Pancreas (tissue), 10 donors: ENCODE measurements at regions not wholly inside any gene's neighbourhood (a gene's known extent, or its start where the extent isn't known, plus 50 kb on each side); places are given as distances from the start of the nearest gene placed in this dataset.

Experiments used
- ATAC-seq, 4 donors: fragments of 200-7000 bp; cut with Tn5 transposase; one replicate each; pipeline versions ENCODE4 v1.8.0 to v1.9.1; 2020; ENCODE audit warnings: mild to moderate bottlenecking in 4 of 4, moderate library complexity in 4 of 4
- DNase-seq, 6 donors: peaks; one replicate each; pipeline ENCODE4 v3.0.0-alpha.2; 2020
- FAIRE-seq: peaks from 2 replicates; lab custom pipeline; 2012; peaks lifted over from hg19 to GRCh38; lab: Jason Lieb, UNC
- H3K27ac ChIP-seq, 4 donors: fragments of 200-600 bp; sonication (generic); 1 replicate in 3 of 4; 2 replicates in 1 of 4; pipeline versions ENCODE4 v1.5.0 to v1.8.0; 2020
- H3K27me3 ChIP-seq, 4 donors: fragments of 200-600 bp; one replicate each; pipeline ENCODE4 v1.8.0; 2021
- H3K36me3 ChIP-seq, 3 donors: fragments of 200-600 bp; sonication (generic) in 1 of 3; one replicate each; pipeline versions ENCODE4 v1.5.0 to v1.8.0; 2020 to 2021
- H3K4me1 ChIP-seq, 3 donors: fragments of 200-600 bp; one replicate each; pipeline ENCODE4 v1.8.0; 2021
- H3K4me3 ChIP-seq, 4 donors: fragments of 200-600 bp; sonication (generic) in 2 of 4; one replicate each; pipeline versions ENCODE4 v1.5.0 to v1.8.0; 2020 to 2021
- H3K9me3 ChIP-seq, 4 donors: fragments of 200-600 bp; one replicate each; pipeline ENCODE4 v1.8.0; 2021
- CTCF ChIP-seq, 4 donors: fragments of 200-600 bp; sonication (generic) in 3 of 4; IDR thresholded peaks; one replicate each; pipeline versions ENCODE4 v1.5.0 to v1.8.0; 2021; ENCODE audit warnings: antibody characterized with exemption in 4 of 4
- WGBS, 2 donors: extraction: QIAGEN DNeasy Blood & Tissue Kit; methylation state at CpG; one replicate each; pipeline ENCODE4 v1.1.7; 2013; 5-methylcytosine and 5-hydroxymethylcytosine counted together
- intact Hi-C, 3 donors: fragments of 100-400 bp; cut with DNase I; formaldehyde crosslinking; loops; one replicate each; pipeline versions ENCODE4 v1.11.1 to v1.14.2; 2022
- donor health status: healthy with polysubstance abuse.
- donor health status: DM: no; HTN: no; CAD: no; lungs with moderate emphysema.
- donor health status: DM: no; HTN: no; CAD: no.
- donor health status: control.
- donor health status: control.
- donor health status: Bipolar disorder and iron deficiency.
- donor health status: DM: yes; HTN: yes; CAD: no.
- donor health status: DM: no; HTN: no; CAD: no.
- donor health status: DM: no; HTN: no; CAD: no.
- donor health status: DM: yes; HTN: yes; CAD: no.

- Histone ChIP-seq H3K27ac (no peak overlapping the region), H3K27me3 (no peaks in the 10 kb centered on the region), H3K4me3 (no peak overlapping the region), H3K9me3 (no peaks in the 10 kb centered on the region), H3K36me3 (no peaks in the 10 kb centered on the region), H3K4me1 (no peaks in the 10 kb centered on the region)
- intact Hi-C loops, result no loop called here
- no peak for TF ChIP-seq CTCF (IDR thresholded peaks at IDR 0.05)
- no peak for ATAC-seq
- DNase-seq, result no peak
- no peak for FAIRE-seq
- 59 to 64% methylated on average over 1 of the region's 1 CpG for WGBS, 2 donors
Observed at GRCh38 chrX:122622795-122623194, 561.3 kb upstream of the GRIA3 start.

GRCh38 chrX:122625239-122625638 lies 558.8 kb upstream of the GRIA3 start:
- no peak overlapping the region for H3K27ac ChIP-seq
- no peaks in the 10 kb centered on the region for H3K4me1 ChIP-seq
- no peaks in the 10 kb centered on the region for H3K36me3 ChIP-seq
- no peak for FAIRE-seq
- DNase-seq, result no peak
- no peaks in the 10 kb centered on the region for H3K9me3 ChIP-seq
- WGBS, 2 donors, result 53 to 56% methylated on average over 2 of the region's 2 CpGs
- no peaks in the 10 kb centered on the region for H3K27me3 ChIP-seq
- no peak overlapping the region for H3K4me3 ChIP-seq
- intact Hi-C loops, result no loop called here
- TF ChIP-seq CTCF (IDR thresholded peaks at IDR 0.05), result no peak
- ATAC-seq, result no peak

- no peak for TF ChIP-seq CTCF (IDR thresholded peaks at IDR 0.05)
- no peak overlapping the region for H3K4me3 ChIP-seq
- no peak overlapping the region for H3K27ac ChIP-seq
- no peaks in the 10 kb centered on the region for H3K36me3 ChIP-seq
- intact Hi-C loops, result no loop called here
- FAIRE-seq, result no peak
- H3K27me3 ChIP-seq, result no peaks in the 10 kb centered on the region
- ATAC-seq, result no peak
- no peaks in the 10 kb centered on the region for H3K4me1 ChIP-seq
- DNase-seq, result no peak
- 27 to 28% methylated on average over 3 of the region's 3 CpGs for WGBS, 2 donors
- no peaks in the 10 kb centered on the region for H3K9me3 ChIP-seq
Observed at GRCh38 chrX:122625821-122626220, 558.3 kb upstream of the GRIA3 start.

GRCh38 chrX:122626871-122627270 lies 557.2 kb upstream of the GRIA3 start:
- Histone ChIP-seq H3K4me3 (no peak overlapping the region), H3K9me3 (no peaks in the 10 kb centered on the region), H3K27ac (no peak overlapping the region), H3K27me3 (no peaks in the 10 kb centered on the region), H3K4me1 (no peaks in the 10 kb centered on the region), H3K36me3 (no peaks in the 10 kb centered on the region)
- no peak for FAIRE-seq
- TF ChIP-seq CTCF (IDR thresholded peaks at IDR 0.05), result no peak
- intact Hi-C loops, result no loop called here
- DNase-seq, result no peak
- WGBS, 2 donors, result 28 to 30% methylated on average over 1 of the region's 1 CpG
- ATAC-seq, result no peak

DNA sequence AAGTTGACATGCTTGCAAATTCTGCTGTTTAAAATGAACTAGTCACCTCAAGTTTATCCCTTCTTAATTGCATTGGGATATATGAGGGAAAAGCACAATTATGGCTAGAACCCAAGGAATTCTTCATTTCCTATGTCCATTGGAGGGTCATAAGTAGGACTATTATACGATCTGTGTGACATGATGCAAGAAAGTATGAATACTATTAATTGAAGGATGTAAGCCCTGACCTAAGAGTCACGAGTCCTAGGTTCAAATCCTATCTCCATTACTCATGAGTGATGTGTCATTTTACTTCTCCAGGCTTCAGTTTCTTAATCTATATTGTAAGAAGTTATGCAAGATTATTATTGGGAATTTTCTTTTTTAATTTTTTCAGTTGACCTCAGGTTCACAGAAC lies 542.9 kb upstream of the GRIA3 start:
- intact Hi-C loops, result no loop called here
- H3K27ac ChIP-seq, result no peak overlapping the region

More for the DNA sequence above, 542.9 kb upstream of the GRIA3 start:
- no peak for TF ChIP-seq CTCF (IDR thresholded peaks at IDR 0.05)
- H3K4me1 ChIP-seq, result no peaks in the 10 kb centered on the region
- no peaks in the 10 kb centered on the region for H3K27me3 ChIP-seq
- no peak for ATAC-seq
- no peak for FAIRE-seq
- no peaks in the 10 kb centered on the region for H3K36me3 ChIP-seq
- 46 to 57% methylated on average over 2 of the region's 2 CpGs for WGBS, 2 donors
- H3K9me3 ChIP-seq, result no peaks in the 10 kb centered on the region
- DNase-seq, result no peak
- H3K4me3 ChIP-seq, result no peak overlapping the region
